ENCODE measurements at regions not wholly inside any gene's neighbourhood (a gene's known extent, or its start where the extent isn't known, plus 50 kb on each side); places are given as distances from the start of the nearest gene placed in this dataset. TPM values are rescaled to one million over a fixed set of nuclear protein-coding genes. Genes with fewer than 3 reads are reported as not detected.

GRCh38 chr4:56086073-56086541 is 137.4 kb downstream of the CEP135 start:
- Histone ChIP-seq H2AFZ (ENCODE audit: low read length) (no peak overlapping the region), H3K9ac (ENCODE audit: low read length) (no peak overlapping the region), H4K20me1 (ENCODE audit: insufficient read depth, low read depth, low read length) (no peaks in the 10 kb centered on the region), H3K36me3 (ENCODE audit: insufficient read depth, low read length) (no peaks in the 10 kb centered on the region), H3K4me3 (ENCODE audit: low read length) (no peak overlapping the region), H3K27ac (ENCODE audit: low read length) (no peak overlapping the region), H3K79me2 (ENCODE audit: low read length) (no peaks in the 10 kb centered on the region), H3K4me2 (ENCODE audit: low read depth, low read length, poor library complexity, severe bottlenecking) (no peak overlapping the region), H3K9me2 (replicated peaks; ENCODE audit: insufficient read depth, low read length) (no peaks in the 10 kb centered on the region), H3K27me3 (ENCODE audit: low read length) (no peaks in the 10 kb centered on the region), H3K9me3 (ENCODE audit: low read length) (no peaks in the 10 kb centered on the region), H3K4me1 (ENCODE audit: low read length) (peaks cover 3% of the 10 kb centered on the region)
- no peak for DNase-seq

GRCh38 chr4:56085275-56085674 is 136.5 kb downstream of the CEP135 start:
- peaks cover 3% of the 10 kb centered on the region for H3K4me1 ChIP-seq (ENCODE audit: low read length)
- no peak overlapping the region for H3K9ac ChIP-seq (ENCODE audit: low read length)
- no peaks in the 10 kb centered on the region for H3K27me3 ChIP-seq (ENCODE audit: low read length)
- H3K4me2 ChIP-seq (ENCODE audit: low read depth, low read length, poor library complexity, severe bottlenecking): no peak overlapping the region
- no peaks in the 10 kb centered on the region for H3K9me2 ChIP-seq (replicated peaks; ENCODE audit: insufficient read depth, low read length)
- H3K79me2 ChIP-seq (ENCODE audit: low read length): no peaks in the 10 kb centered on the region
- no peaks in the 10 kb centered on the region for H3K9me3 ChIP-seq (ENCODE audit: low read length)
- H3K27ac ChIP-seq (ENCODE audit: low read length): no peak overlapping the region
- no peaks in the 10 kb centered on the region for H4K20me1 ChIP-seq (ENCODE audit: insufficient read depth, low read depth, low read length)
- DNase-seq: no peak
- no peak overlapping the region for H3K4me3 ChIP-seq (ENCODE audit: low read length)
- no peaks in the 10 kb centered on the region for H3K36me3 ChIP-seq (ENCODE audit: insufficient read depth, low read length)
- no peak overlapping the region for H2AFZ ChIP-seq (ENCODE audit: low read length)

DNA sequence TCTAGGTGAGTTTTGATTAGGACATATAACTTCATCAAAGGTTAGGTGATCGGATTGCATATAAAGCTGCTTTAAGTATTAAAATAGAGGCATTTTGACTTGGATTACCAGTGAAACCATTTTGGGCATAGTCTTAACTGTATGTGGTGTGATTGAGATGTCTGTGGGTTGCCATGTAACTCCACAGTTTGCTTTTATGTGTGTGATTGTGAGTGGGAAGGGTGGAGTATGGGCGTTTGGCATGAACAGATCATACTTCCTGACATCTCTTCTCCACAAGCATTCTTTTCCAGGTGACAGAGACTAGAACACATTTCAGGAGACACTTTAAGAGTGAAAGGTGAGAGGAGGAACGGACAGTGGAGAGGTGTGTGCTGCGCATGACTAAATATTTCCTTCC is 136.1 kb downstream of the CEP135 start:
- no peaks in the 10 kb centered on the region for H4K20me1 ChIP-seq (ENCODE audit: insufficient read depth, low read depth, low read length)
- H3K9me2 ChIP-seq (replicated peaks; ENCODE audit: insufficient read depth, low read length): no peaks in the 10 kb centered on the region
- H3K4me3 ChIP-seq (ENCODE audit: low read length): no peak overlapping the region
- H3K9ac ChIP-seq (ENCODE audit: low read length): no peak overlapping the region
- no peaks in the 10 kb centered on the region for H3K36me3 ChIP-seq (ENCODE audit: insufficient read depth, low read length)
- H3K9me3 ChIP-seq (ENCODE audit: low read length): no peaks in the 10 kb centered on the region
- DNase-seq: no peak
- H3K79me2 ChIP-seq (ENCODE audit: low read length): no peaks in the 10 kb centered on the region
- no peak overlapping the region for H3K4me2 ChIP-seq (ENCODE audit: low read depth, low read length, poor library complexity, severe bottlenecking)
- no peaks in the 10 kb centered on the region for H3K27me3 ChIP-seq (ENCODE audit: low read length)
- no peak overlapping the region for H3K27ac ChIP-seq (ENCODE audit: low read length)
- H3K4me1 ChIP-seq (ENCODE audit: low read length): peaks cover 3% of the 10 kb centered on the region
- H2AFZ ChIP-seq (ENCODE audit: low read length): no peak overlapping the region

Small RNA genes lying in the stretch of these regions (small RNA-seq; reads per million reads assigned to genes)
- gene RNA5SP161: not detected
